OCI-LY7 (cell line): ENCODE measurements at regions not wholly inside any gene's neighbourhood (a gene's known extent, or its start where the extent isn't known, plus 50 kb on each side); places are given as distances from the start of the nearest gene placed in this dataset.

Source experiments
- CTCF ChIP-seq: fragments of 200-600 bp; sonication (generic); conservative IDR thresholded peaks from 2 replicates; pipeline ENCODE4 v1.5.1; 2014; ENCODE audit warnings: mild to moderate bottlenecking, antibody characterized with exemption, low read length, moderate library complexity, mixed read lengths
- EZH2phosphoT487 ChIP-seq: fragments of 200-600 bp; sonication (generic); IDR thresholded peaks from 2 replicates; pipeline ENCODE4 v1.6.1; 2018; ENCODE audit warnings: low read depth, borderline replicate concordance, mild to moderate bottlenecking, mixed run types, antibody characterized with exemption, low read length, moderate library complexity, mixed read lengths

- TF ChIP-seq CTCF (no peak), EZH2phosphoT487 (no peak)
Observed at GRCh38 chr12:82595941-82596340, 90.8 kb upstream of the TMTC2 start.
